CD14-positive monocyte (primary cell): ENCODE measurements at regions not wholly inside any gene's neighbourhood (a gene's known extent, or its start where the extent isn't known, plus 50 kb on each side); places are given as distances from the start of the nearest gene placed in this dataset.

Source experiments
- DNase-seq, 3 donors: peaks; one replicate each; pipeline ENCODE4 v3.0.0-alpha.2; 2011 to 2022
- H2AFZ ChIP-seq: 2 replicates; pipeline ENCODE4 v1.6.0; 2012; ENCODE audit warnings: mild to moderate bottlenecking, low read depth, low read length, inconsistent platforms; ENCODE audit not compliant: insufficient read depth, poor library complexity, severe bottlenecking
- H3K27ac ChIP-seq, 2 donors: 1 replicate in 1 of 2; 2 replicates in 1 of 2; pipeline ENCODE4 v1.5.1; 2012 to 2013; ENCODE audit warnings: low read length in 2 of 2, control low read depth in 1 of 2, inconsistent platforms in 1 of 2, low read depth in 1 of 2, mild to moderate bottlenecking in 1 of 2
- H3K27me3 ChIP-seq, 2 donors: one replicate each; pipeline versions ENCODE4 v1.6.0 to v1.6.1; 2011 to 2013; ENCODE audit warnings: low read length in 2 of 2; ENCODE audit not compliant: control insufficient read depth in 2 of 2, insufficient read depth in 2 of 2
- H3K36me3 ChIP-seq, 2 donors: replicated peaks in 1 of 2; 1 replicate in 1 of 2; 2 replicates in 1 of 2; pipeline versions ENCODE4 v1.5.1 to v1.6.1; 2012 to 2013; ENCODE audit warnings: low read length in 2 of 2, control low read depth in 1 of 2, inconsistent platforms in 1 of 2, mild to moderate bottlenecking in 1 of 2; ENCODE audit not compliant: insufficient read depth in 2 of 2, control insufficient read depth in 1 of 2
- H3K4me1 ChIP-seq, 2 donors: 1 replicate in 1 of 2; 2 replicates in 1 of 2; pipeline versions ENCODE4 v1.5.1 to v1.6.1; 2012 to 2013; ENCODE audit warnings: low read length in 2 of 2, control low read depth in 1 of 2, inconsistent platforms in 1 of 2, mild to moderate bottlenecking in 1 of 2, moderate library complexity in 1 of 2; ENCODE audit not compliant: insufficient read depth in 2 of 2, control insufficient read depth in 1 of 2
- H3K4me2 ChIP-seq: replicated peaks from 2 replicates; pipeline ENCODE3; 2012; ENCODE audit warnings: low read length, moderate library complexity, mild to moderate bottlenecking; ENCODE audit not compliant: poor library complexity, severe bottlenecking; ENCODE audit errors: extremely low read depth
- H3K4me3 ChIP-seq, 3 experiments: fragments of 200-600 bp in 1 of 3; sonication (generic) in 1 of 3; replicated peaks in 1 of 3; 1 replicate in 2 of 3; 2 replicates in 1 of 3; pipeline ENCODE4 v1.5.1; 2011 to 2013; ENCODE audit warnings: low read length in 3 of 3, mild to moderate bottlenecking in 3 of 3, control low read depth in 2 of 3, low read depth in 2 of 3, inconsistent platforms in 1 of 3, moderate library complexity in 1 of 3
- H3K79me2 ChIP-seq: 2 replicates; pipeline ENCODE4 v1.6.0; 2012; ENCODE audit warnings: mild to moderate bottlenecking, control low read depth, inconsistent platforms, low read length, moderate library complexity; ENCODE audit not compliant: insufficient read depth
- H3K9ac ChIP-seq: 2 replicates; pipeline ENCODE4 v1.6.0; 2017; ENCODE audit warnings: low read length, mild to moderate bottlenecking; ENCODE audit not compliant: insufficient read depth, poor library complexity, severe bottlenecking
- H3K9me3 ChIP-seq, 2 donors: replicated peaks in 1 of 2; 1 replicate in 1 of 2; 2 replicates in 1 of 2; pipeline versions ENCODE4 v1.5.1 to v1.6.1; 2012 to 2013; ENCODE audit warnings: low read length in 2 of 2, control low read depth in 1 of 2; ENCODE audit not compliant: control insufficient read depth in 1 of 2, insufficient read depth in 1 of 2
- H4K20me1 ChIP-seq: 2 replicates; pipeline ENCODE4 v1.6.0; 2012; ENCODE audit warnings: mild to moderate bottlenecking, low read length, control low read depth, moderate library complexity; ENCODE audit not compliant: insufficient read depth
- H3K27ac Mint-ChIP-seq, 7 donors: one replicate each; pipeline ENCODE4 v1.8.0; 2020; ENCODE audit warnings: mild to moderate bottlenecking in 7 of 7, mixed read lengths in 7 of 7, moderate library complexity in 6 of 7, inconsistent platforms in 2 of 7
- H3K27me3 Mint-ChIP-seq, 3 donors: one replicate each; pipeline ENCODE4 v1.8.0; 2021 to 2022; ENCODE audit warnings: low read depth in 3 of 3, mild to moderate bottlenecking in 3 of 3, mixed read lengths in 3 of 3, moderate library complexity in 3 of 3, inconsistent platforms in 1 of 3
- H3K36me3 Mint-ChIP-seq, 2 donors: one replicate each; pipeline ENCODE4 v1.8.0; 2020; ENCODE audit warnings: mixed read lengths in 2 of 2, inconsistent platforms in 1 of 2, mild to moderate bottlenecking in 1 of 2
- H3K4me1 Mint-ChIP-seq: one replicate; pipeline ENCODE4 v1.8.0; 2020; ENCODE audit warnings: mild to moderate bottlenecking, mixed read lengths
- H3K4me3 Mint-ChIP-seq, 2 donors: one replicate each; pipeline ENCODE4 v1.8.0; 2020; ENCODE audit warnings: mild to moderate bottlenecking in 2 of 2, mixed read lengths in 2 of 2, moderate library complexity in 1 of 2
- H3K9me3 Mint-ChIP-seq, 7 donors: one replicate each; pipeline ENCODE4 v1.8.0; 2020 to 2022; ENCODE audit warnings: mixed read lengths in 7 of 7, mild to moderate bottlenecking in 6 of 7, moderate library complexity in 6 of 7, inconsistent platforms in 2 of 7
- CTCF ChIP-seq: fragments of 200-600 bp; IDR thresholded peaks from one replicate; pipeline ENCODE4 v1.8.0; 2022; ENCODE audit warnings: antibody characterized with exemption, mild to moderate bottlenecking
- WGBS: methylation state at CpG from one replicate; pipeline ENCODE4 v1.1.5; 2013; ENCODE audit warnings: missing lambda C conversion rate; ENCODE audit not compliant: insufficient coverage; 5-methylcytosine and 5-hydroxymethylcytosine counted together
- intact Hi-C, 2 donors: fragments of 100-400 bp; cut with micrococcal nuclease; formaldehyde crosslinking; loops; one replicate each; pipeline versions ENCODE4 v1.15.0 to v1.15.1; 2023

DNA sequence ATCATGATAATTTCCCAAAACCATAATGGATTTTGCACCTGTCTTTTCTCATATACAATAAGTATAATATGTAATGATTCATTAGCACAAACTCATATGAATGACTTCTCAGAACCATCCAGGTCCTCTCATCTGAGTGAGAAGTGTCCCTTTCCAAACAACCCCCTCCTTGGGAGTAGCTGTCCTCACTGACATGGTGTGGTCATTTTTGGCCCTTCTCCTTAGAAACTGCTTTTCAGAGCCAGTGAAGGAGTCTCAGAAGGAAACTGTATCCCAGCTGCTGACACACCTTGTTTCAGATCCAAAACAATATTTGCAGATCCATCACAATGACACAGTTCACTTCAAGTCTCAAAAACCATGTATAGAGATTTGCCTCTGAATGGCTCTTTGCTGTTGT, 95.5 kb downstream of the MIS18A start:
- DNase-seq = no peak
- Histone ChIP-seq H3K27ac (no peak overlapping the region), H3K79me2 (no peaks in the 10 kb centered on the region), H3K4me3 (no peak overlapping the region), H3K9ac (no peak overlapping the region), H4K20me1 (no peaks in the 10 kb centered on the region), H3K4me2 (no peak overlapping the region), H3K27me3 (no peaks in the 10 kb centered on the region), H3K4me1 (no peaks in the 10 kb centered on the region), H2AFZ (no peak overlapping the region), H3K9me3 (peaks cover 0 to 9% of the 10 kb centered on the region in 2 donors), H3K36me3 (no peaks in the 10 kb centered on the region)
- H3K27ac Mint-ChIP-seq = no peak overlapping the region
- peaks cover 3 to 14% (median 6%) of the 10 kb centered on the region in 7 donors for H3K9me3 Mint-ChIP-seq
- no peak for TF ChIP-seq CTCF
- H3K36me3 Mint-ChIP-seq = no peaks in the 10 kb centered on the region
- H3K4me1 Mint-ChIP-seq = no peaks in the 10 kb centered on the region
- no peak overlapping the region for H3K4me3 Mint-ChIP-seq
- intact Hi-C loops = no loop called here
- H3K27me3 Mint-ChIP-seq = peaks cover 0 to 9% (median 0%) of the 10 kb centered on the region in 3 donors

DNA sequence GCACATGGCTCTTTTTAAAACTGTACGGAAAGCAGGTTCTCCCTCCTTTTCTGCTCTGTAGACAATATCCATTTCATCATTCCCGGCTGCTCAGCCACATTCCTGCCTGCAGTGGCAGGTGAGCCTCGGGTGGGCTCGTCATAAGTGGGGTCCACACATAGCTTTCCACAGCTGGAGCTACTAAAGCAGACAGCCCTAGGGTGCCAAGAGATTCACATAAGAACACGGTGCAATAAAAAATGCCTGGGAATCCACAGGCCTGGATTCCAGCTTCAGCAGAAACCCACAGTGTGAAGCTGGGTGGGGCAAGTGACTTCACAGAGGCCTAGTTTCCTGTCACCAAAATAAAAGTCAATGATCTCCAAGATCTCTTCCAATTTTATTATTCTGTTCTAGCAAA, 96.4 kb downstream of the MIS18A start:
- intact Hi-C loops = no loop called here
- 95% methylated on average over 4 of the region's 5 CpGs for WGBS
- H3K27me3 Mint-ChIP-seq = peaks cover 0 to 9% (median 0%) of the 10 kb centered on the region in 3 donors

More for the DNA sequence above, 96.4 kb downstream of the MIS18A start:
- no peak overlapping the region for H3K9ac ChIP-seq
- peaks cover 0 to 2% of the 10 kb centered on the region in 2 donors for H3K9me3 ChIP-seq
- no peaks in the 10 kb centered on the region for H3K4me1 ChIP-seq
- TF ChIP-seq CTCF = no peak
- H2AFZ ChIP-seq = no peak overlapping the region
- no peaks in the 10 kb centered on the region for H4K20me1 ChIP-seq
- no peak overlapping the region for H3K27ac Mint-ChIP-seq
- H3K79me2 ChIP-seq = no peaks in the 10 kb centered on the region
- H3K27me3 ChIP-seq = no peaks in the 10 kb centered on the region
- H3K4me1 Mint-ChIP-seq = no peaks in the 10 kb centered on the region
- no peak overlapping the region for H3K27ac ChIP-seq
- H3K36me3 ChIP-seq = no peaks in the 10 kb centered on the region
- H3K4me3 ChIP-seq = no peak overlapping the region
- H3K9me3 Mint-ChIP-seq = peaks cover 3 to 11% (median 6%) of the 10 kb centered on the region in 7 donors
- no peak for DNase-seq
- H3K4me2 ChIP-seq = no peak overlapping the region
- no peak overlapping the region for H3K4me3 Mint-ChIP-seq
- H3K36me3 Mint-ChIP-seq = no peaks in the 10 kb centered on the region
